ENCODE measurements at regions not wholly inside any gene's neighbourhood (a gene's known extent, or its start where the extent isn't known, plus 50 kb on each side); places are given as distances from the start of the nearest gene placed in this dataset.
A peak's percentile ranks its signal among the peaks of the same experiment; 100 is the strongest.

DNA sequence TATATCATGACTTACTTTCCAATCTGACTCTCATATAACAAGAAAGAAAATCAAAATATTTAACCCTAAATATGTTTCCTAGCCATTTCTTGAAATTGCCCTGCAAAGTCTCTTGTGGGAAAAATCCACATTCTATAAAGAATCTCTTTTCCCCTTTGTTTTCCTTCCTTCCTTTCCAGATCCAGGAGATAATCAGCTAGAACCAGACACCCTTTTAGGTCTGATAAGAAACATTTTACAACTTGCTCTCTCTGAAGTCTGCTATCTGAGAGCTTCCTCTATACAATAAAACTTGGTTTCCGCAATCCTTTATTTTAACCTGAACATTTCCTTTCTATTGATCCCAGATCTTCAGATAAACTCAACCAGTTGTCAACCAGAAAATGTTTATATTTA, 100.5 kb upstream of the RNU6-1 start:
- no peaks in the 10 kb centered on the region for H3K36me3 Mint-ChIP-seq (ENCODE audit: insufficient read depth, unreplicated experiment)
- peaks cover 45% of the 10 kb centered on the region for H3K4me1 Mint-ChIP-seq (ENCODE audit: insufficient read depth, unreplicated experiment)
- TF ChIP-seq, protein P1, sequence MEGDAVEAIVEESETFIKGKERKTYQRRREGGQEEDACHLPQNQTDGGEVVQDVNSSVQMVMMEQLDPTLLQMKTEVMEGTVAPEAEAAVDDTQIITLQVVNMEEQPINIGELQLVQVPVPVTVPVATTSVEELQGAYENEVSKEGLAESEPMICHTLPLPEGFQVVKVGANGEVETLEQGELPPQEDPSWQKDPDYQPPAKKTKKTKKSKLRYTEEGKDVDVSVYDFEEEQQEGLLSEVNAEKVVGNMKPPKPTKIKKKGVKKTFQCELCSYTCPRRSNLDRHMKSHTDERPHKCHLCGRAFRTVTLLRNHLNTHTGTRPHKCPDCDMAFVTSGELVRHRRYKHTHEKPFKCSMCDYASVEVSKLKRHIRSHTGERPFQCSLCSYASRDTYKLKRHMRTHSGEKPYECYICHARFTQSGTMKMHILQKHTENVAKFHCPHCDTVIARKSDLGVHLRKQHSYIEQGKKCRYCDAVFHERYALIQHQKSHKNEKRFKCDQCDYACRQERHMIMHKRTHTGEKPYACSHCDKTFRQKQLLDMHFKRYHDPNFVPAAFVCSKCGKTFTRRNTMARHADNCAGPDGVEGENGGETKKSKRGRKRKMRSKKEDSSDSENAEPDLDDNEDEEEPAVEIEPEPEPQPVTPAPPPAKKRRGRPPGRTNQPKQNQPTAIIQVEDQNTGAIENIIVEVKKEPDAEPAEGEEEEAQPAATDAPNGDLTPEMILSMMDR (IDR thresholded peaks at IDR 0.05; ENCODE audit: unreplicated experiment): no peak
- no TSS peak for BruUV-seq (replicated peaks)
- DNase-seq (ENCODE audit: unreplicated experiment): no peak
- CTCF ChIA-PET: no interaction called here
- no peak overlapping the region for H3K4me3 Mint-ChIP-seq (ENCODE audit: unreplicated experiment)
- POLR2A ChIA-PET: interaction anchor here (0.6 to 4.5 kb wide), 5 partner anchors 8 to 115 kb away, joined by 3 to 26 read pairs (median 5); partner anchors contain the start of gene PIAS1
- intact Hi-C loops (cut with micrococcal nuclease): loop anchor here (5.0 kb wide), 1 partner anchor 58 kb away; no protein-coding TSS in a partner anchor
- no peaks in the 10 kb centered on the region for H3K27me3 Mint-ChIP-seq (ENCODE audit: insufficient read depth, unreplicated experiment)
- peak overlapping the region; percentile 80 for H3K27ac Mint-ChIP-seq (ENCODE audit: low read depth, unreplicated experiment)
- H3K9me3 Mint-ChIP-seq (ENCODE audit: unreplicated experiment): no peaks in the 10 kb centered on the region

DNA sequence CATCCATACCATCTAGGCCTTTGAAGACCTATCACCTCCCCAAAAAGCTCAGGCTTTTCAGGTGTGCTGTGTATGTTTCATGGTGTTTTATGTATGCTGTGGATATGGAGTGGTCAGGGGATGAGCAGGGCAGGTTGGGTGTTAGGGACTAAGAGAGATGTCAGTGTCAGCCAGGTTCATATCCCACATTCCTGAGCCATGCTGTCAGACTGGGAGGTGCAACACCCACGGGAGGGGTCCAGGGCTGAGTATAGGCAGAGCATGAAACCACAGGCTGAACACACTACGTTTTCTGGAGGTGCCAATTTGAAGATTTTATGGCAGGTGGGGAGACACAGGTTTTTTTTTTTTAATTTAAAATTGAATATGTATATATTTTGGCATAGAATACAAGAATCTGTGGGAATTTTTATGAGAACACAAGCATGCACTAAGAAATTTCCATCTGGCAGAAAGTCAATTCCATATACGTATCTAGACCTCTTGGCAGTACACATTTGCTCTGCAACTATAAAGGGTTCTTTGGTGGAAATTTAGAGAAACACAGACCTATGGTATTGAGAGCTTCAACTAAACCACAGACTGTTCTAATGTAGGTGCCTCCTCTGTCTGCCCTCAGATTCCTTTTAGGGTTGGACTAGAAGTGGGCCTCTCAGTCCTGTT, 101.9 kb upstream of the RNU6-1 start:
- Mint-ChIP-seq H3K36me3 (ENCODE audit: insufficient read depth, unreplicated experiment) (no peaks in the 10 kb centered on the region), H3K9me3 (ENCODE audit: unreplicated experiment) (no peaks in the 10 kb centered on the region), H3K4me1 (ENCODE audit: insufficient read depth, unreplicated experiment) (peaks cover 56% of the 10 kb centered on the region), H3K4me3 (ENCODE audit: unreplicated experiment) (peak overlapping the region; percentile 35), H3K27ac (ENCODE audit: low read depth, unreplicated experiment) (peak overlapping the region; percentile 80), H3K27me3 (ENCODE audit: insufficient read depth, unreplicated experiment) (no peaks in the 10 kb centered on the region)
- TF ChIP-seq, protein P1 (IDR thresholded peaks at IDR 0.05; ENCODE audit: unreplicated experiment): no peak
- intact Hi-C loops (cut with micrococcal nuclease): loop anchor here (5.0 kb wide), 1 partner anchor 59 kb away; no protein-coding TSS in a partner anchor
- POLR2A ChIA-PET: interaction anchor here (0.7 to 4.5 kb wide), 6 partner anchors 10 to 180 kb away, joined by 3 to 26 read pairs (median 3); partner anchors contain the start of gene PIAS1
- CTCF ChIA-PET: interaction anchor here (0.6 to 1.0 kb wide), 3 partner anchors 20 to 216 kb away, joined by 3 to 6 read pairs (median 3); no protein-coding TSS in a partner anchor
- DNase-seq (ENCODE audit: unreplicated experiment): peak; percentile 79
- no TSS peak for BruUV-seq (replicated peaks)

DNA sequence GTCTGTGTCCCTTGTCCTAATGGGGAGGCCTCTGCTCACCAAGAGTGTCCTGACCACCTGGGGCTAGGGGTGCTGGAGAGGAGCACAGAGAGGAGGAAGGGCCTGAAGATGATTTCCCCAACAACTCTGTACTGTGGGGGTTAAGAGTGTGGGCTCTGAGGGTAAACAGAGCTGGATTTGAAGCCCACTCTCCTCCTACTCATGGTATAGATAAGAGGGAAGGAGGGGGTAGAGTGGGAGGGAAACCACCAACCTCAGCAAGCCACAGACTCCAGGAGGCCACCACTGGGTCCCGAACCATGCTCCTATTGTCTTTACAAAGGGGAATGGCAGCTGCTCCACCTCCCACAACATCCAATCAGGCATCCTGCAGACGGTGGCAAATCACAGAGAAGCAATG, 103.6 kb upstream of the RNU6-1 start:
- DNase-seq (ENCODE audit: unreplicated experiment): no peak
- CTCF ChIA-PET: interaction anchor here (0.6 kb wide), 1 partner anchor 82 kb away, joined by 3 read pairs; no protein-coding TSS in a partner anchor
- TF ChIP-seq, protein P1 (IDR thresholded peaks at IDR 0.05; ENCODE audit: unreplicated experiment): no peak
- H3K36me3 Mint-ChIP-seq (ENCODE audit: insufficient read depth, unreplicated experiment): no peaks in the 10 kb centered on the region
- no peaks in the 10 kb centered on the region for H3K9me3 Mint-ChIP-seq (ENCODE audit: unreplicated experiment)
- intact Hi-C loops (cut with micrococcal nuclease): loop anchor here (5.0 kb wide), 1 partner anchor 61 kb away; no protein-coding TSS in a partner anchor
- H3K27me3 Mint-ChIP-seq (ENCODE audit: insufficient read depth, unreplicated experiment): no peaks in the 10 kb centered on the region
- BruUV-seq (replicated peaks): no TSS peak
- POLR2A ChIA-PET: interaction anchor here (1.1 to 4.5 kb wide), 3 partner anchors 11 to 179 kb away, joined by 3 to 26 read pairs (median 5); partner anchors contain the start of gene PIAS1
- peak overlapping the region; percentile 91 for H3K27ac Mint-ChIP-seq (ENCODE audit: low read depth, unreplicated experiment)
- no peak overlapping the region for H3K4me3 Mint-ChIP-seq (ENCODE audit: unreplicated experiment)
- H3K4me1 Mint-ChIP-seq (ENCODE audit: insufficient read depth, unreplicated experiment): peaks cover 43% of the 10 kb centered on the region

DNA sequence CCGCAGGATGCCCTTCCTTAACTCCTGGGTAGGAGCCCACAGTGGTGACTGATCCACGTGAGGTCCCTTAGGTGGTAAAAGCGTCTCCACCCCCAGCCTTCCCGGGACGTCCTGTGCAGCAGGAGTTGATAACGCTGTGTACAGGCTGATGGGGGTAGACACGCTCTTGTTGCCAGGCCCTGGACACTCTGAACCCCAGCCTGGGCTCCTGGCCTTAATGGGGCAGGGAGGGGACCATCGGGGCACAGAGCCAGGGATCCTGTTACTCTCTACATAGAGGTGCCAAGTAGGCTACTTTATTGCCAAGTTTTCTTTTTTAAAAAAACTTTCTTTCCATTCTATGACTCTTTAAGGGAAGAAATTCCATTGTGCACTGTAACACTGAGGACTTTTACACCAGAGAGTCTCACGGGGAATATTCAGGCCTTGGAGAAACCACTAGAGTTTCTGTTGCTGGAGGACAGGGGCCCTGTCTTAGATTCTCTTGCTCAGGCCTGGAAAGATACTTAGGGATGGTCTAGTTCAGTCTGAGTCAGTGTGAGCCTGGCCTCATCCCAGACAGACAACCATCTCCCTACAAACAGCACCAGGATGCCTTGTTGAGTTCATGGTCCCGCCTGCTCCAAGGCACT, 104.3 kb upstream of the RNU6-1 start:
- no peaks in the 10 kb centered on the region for H3K36me3 Mint-ChIP-seq (ENCODE audit: insufficient read depth, unreplicated experiment)
- POLR2A ChIA-PET: interaction anchor here (4.5 kb wide), 1 partner anchor 111 kb away, joined by 26 read pairs; the partner anchor contains the start of gene PIAS1
- H3K4me3 Mint-ChIP-seq (ENCODE audit: unreplicated experiment): peak overlapping the region; percentile 38
- H3K9me3 Mint-ChIP-seq (ENCODE audit: unreplicated experiment): no peaks in the 10 kb centered on the region
- no TSS peak for BruUV-seq (replicated peaks)
- H3K27me3 Mint-ChIP-seq (ENCODE audit: insufficient read depth, unreplicated experiment): no peaks in the 10 kb centered on the region
- CTCF ChIA-PET: no interaction called here
- intact Hi-C loops (cut with micrococcal nuclease): loop anchor here (5.0 kb wide), 1 partner anchor 62 kb away; no protein-coding TSS in a partner anchor
- H3K4me1 Mint-ChIP-seq (ENCODE audit: insufficient read depth, unreplicated experiment): peaks cover 43% of the 10 kb centered on the region
- peak; percentile 63 for DNase-seq (ENCODE audit: unreplicated experiment)
- peak overlapping the region; percentile 91 for H3K27ac Mint-ChIP-seq (ENCODE audit: low read depth, unreplicated experiment)
- TF ChIP-seq, protein P1 (IDR thresholded peaks at IDR 0.05; ENCODE audit: unreplicated experiment): no peak

Data from MCF 10A (cell line).